ENCODE measurements at regions not wholly inside any gene's neighbourhood (a gene's known extent, or its start where the extent isn't known, plus 50 kb on each side); places are given as distances from the start of the nearest gene placed in this dataset.

- TF ChIP-seq ZNF274 (IDR thresholded peaks at IDR 0.05; ENCODE audit: low read depth, low read length) = no peak
- H3K4me3 ChIP-seq (ENCODE audit: low read length) = no peak overlapping the region
Observed at GRCh38 chr15:38672814-38673670, 108.4 kb upstream of the RASGRP1 start.

GRCh38 chr15:38674448-38674847 is 109.8 kb upstream of the RASGRP1 start:
- no peak overlapping the region for H3K4me3 ChIP-seq (ENCODE audit: low read length)
- no peak for TF ChIP-seq ZNF274 (IDR thresholded peaks at IDR 0.05; ENCODE audit: low read depth, low read length)

DNA sequence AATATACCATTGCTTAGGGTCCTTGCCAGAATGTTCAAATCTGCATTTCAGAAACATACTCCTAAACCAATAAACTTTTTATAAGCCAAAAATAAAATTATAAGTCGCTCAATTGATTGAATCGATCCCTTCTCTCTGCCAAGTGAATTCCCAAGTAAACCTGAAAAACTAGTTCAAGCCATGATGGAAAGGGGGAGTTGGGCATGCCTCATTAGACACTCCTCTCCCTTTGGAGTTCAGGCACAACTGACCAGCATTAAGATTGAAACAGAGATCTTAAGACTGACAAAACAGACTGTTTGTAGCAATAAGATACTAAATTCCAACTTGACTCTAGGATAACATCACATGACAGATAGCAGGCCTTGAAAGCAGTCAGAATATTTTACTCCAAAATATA is 113.7 kb upstream of the RASGRP1 start:
- no peak overlapping the region for H3K4me3 ChIP-seq (ENCODE audit: low read length)
- TF ChIP-seq ZNF274 (IDR thresholded peaks at IDR 0.05; ENCODE audit: low read depth, low read length) = no peak

DNA sequence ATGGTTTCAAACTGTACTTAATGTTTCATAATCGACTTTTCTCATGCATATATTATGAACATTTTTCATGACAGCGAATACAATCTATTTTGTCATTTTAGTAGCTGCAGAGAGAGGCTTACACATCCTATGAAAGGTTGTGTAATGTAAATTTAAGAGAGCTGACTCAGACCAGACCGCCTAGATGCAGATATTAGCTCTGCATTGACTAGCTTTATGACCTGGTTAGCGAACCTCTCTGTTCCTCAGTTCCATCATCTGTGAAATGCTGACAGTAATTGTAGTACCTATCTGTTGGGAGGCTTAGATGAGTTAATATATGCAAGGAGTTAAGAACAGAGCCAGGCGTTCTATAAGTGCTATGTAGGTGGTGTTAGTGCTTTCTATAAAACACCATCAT is 116.2 kb upstream of the RASGRP1 start:
- H3K4me3 ChIP-seq (ENCODE audit: low read length) = no peak overlapping the region
- no peak for TF ChIP-seq ZNF274 (IDR thresholded peaks at IDR 0.05; ENCODE audit: low read depth, low read length)

DNA sequence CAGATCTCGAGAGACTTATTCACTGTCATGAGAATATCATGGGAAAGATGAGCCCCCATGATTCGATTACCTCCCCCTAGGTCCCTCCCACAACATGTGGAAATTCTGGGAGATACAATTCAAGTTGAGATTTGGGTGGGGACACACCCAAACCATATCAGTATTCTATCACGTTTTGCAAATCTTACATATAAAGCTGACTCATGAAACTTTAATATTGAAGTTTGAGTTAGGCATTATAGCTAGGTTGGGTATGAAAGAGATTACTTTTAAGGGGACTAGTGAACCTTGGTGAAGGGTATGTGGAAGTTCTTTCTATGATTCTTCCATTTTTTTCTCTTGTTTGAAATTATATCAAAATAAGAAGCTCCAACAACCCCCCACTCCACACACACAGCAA is 117.7 kb upstream of the RASGRP1 start:
- TF ChIP-seq ZNF274 (IDR thresholded peaks at IDR 0.05; ENCODE audit: low read depth, low read length) = no peak
- H3K4me3 ChIP-seq (ENCODE audit: low read length) = no peak overlapping the region

DNA sequence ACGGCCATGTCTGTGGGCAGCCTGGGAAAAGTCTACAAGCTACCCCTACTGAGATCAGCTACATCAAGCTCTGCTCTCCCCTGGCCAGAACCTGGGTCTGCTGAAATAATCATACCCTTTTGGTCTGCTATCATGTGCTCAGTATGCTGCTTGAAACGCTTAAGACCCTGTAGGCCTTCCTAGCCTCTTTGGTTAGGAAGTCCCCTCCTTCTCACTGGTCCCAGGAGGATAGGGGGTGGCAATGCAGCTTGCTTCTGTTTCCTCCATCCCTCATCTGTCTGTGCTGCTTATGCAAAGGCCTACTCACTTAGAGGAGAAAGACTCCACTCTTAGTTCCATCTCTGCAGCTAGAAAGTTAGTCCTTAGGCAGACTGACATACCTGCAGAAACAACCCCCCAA is 118.2 kb upstream of the RASGRP1 start:
- no peak overlapping the region for H3K4me3 ChIP-seq (ENCODE audit: low read length)

DNA sequence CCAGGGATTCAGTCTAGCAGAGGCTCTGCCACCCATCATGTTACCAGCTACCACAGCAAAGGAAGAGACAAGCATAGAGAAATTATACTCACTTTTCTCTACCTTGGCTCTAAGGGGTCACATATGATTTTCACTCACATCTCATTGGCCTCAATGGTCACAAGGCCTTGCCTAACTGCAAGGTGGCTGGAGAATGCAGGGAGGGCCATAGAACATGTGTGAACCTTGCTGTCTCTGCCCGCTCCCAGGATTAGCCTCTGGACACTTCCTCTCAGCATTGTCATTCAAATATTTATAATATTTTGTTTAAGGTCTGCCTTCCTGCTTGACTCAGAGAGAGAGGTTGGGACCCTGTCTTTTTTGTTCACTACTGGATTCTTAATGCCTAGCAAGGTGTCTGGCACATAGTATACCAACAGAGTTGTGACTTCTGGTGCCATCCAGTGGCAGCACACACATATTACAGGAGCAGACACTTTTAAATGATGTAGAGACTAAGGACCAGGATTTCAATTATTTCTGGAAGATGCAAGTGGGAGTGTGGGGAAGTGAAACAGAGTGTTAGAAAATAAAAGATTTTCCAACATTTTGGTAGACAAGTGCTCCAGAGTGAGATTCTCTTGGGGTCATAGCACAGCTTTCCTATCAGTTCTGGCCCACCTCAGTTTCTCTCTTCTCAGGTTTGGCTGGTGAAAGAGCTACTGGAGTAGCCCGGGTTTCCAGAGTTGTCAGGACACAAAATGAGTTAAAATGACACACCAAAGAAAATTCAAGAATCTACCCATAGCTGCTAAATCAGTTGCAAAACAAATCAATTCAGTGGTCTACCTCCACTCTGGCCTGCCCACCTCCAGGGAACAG is 119.0 kb upstream of the RASGRP1 start:
- no peak for TF ChIP-seq ZNF274 (IDR thresholded peaks at IDR 0.05; ENCODE audit: low read depth, low read length)
- no peak overlapping the region for H3K4me3 ChIP-seq (ENCODE audit: low read length)

More for the DNA sequence above, 118.2 kb upstream of the RASGRP1 start:
- TF ChIP-seq ZNF274 (IDR thresholded peaks at IDR 0.05; ENCODE audit: low read depth, low read length) = no peak

GRCh38 chr15:38684440-38685010 is 119.9 kb upstream of the RASGRP1 start:
- H3K4me3 ChIP-seq (ENCODE audit: low read length) = no peak overlapping the region
- TF ChIP-seq ZNF274 (IDR thresholded peaks at IDR 0.05; ENCODE audit: low read depth, low read length) = no peak

DNA sequence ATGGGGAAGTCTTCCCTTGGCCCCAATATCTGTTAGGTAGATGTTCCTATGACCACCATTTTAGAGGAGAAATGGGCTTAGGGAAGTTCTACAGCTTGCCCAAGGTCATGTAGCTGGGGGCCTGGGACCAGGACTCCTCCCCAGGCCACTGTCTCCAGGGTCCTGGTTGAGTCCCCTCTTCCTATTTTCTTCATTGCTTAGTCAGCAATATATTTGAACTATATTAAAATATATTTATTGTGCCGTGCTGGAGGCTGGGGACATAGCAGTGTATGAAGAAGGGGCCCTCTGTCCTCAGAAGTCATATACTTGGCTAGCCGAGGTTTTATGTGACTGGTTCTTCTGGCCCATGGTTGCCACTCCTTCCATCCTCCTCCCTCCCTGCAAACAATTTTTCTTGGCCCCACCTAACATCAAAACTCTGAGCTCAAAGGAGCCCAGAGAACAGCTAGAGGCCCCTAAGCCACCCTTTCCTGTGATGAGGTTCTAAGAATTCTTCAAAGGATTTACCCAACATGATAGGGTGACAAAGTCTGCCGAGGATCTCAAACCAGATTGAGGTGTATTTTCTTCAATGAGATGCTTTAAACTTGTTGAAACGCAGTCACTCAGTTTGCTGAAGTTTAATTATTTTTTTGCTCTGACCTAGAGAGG is 121.2 kb upstream of the RASGRP1 start:
- no peak for TF ChIP-seq ZNF274 (IDR thresholded peaks at IDR 0.05; ENCODE audit: low read depth, low read length)
- no peak overlapping the region for H3K4me3 ChIP-seq (ENCODE audit: low read length)

GRCh38 chr15:38687340-38687739 is 122.7 kb upstream of the RASGRP1 start:
- no peak for TF ChIP-seq ZNF274 (IDR thresholded peaks at IDR 0.05; ENCODE audit: low read depth, low read length)

DNA sequence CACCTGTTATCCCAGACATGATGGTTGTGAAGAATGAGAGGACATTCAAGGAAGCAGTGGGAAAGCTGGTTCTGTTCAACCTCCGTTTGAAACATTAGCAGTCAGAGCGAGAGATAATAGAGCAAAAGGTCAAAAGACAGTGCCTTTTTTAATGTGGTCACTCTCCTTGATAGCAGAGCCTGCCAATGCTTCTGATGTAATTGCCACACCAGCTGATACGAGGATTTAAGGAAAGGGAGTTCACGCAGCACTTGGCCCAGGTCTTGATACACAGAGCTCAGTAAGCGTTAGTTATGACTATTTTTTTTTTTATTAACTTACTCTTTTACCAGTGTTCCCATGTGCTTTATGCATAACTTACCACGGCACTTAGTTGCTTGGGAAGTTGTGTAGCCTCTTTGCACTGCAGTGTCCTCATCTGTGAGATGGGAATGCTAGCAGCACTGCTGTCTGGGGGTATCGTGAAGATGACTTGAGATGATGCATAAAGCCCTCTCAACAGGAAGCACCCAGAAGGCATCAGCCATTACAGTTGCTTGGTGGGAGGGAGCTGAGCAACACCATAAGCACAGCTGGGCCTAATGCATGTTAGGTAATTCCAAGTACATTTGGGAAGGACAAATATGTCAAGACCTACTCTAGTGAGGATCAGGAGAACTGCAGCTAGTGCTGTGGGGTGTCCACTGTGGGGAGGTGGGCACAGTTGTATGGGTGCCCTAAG is 123.3 kb upstream of the RASGRP1 start:
- no peak overlapping the region for H3K4me3 ChIP-seq (ENCODE audit: low read length)
- no peak for TF ChIP-seq ZNF274 (IDR thresholded peaks at IDR 0.05; ENCODE audit: low read depth, low read length)

More at GRCh38 chr15:38687340-38687739, 122.7 kb upstream of the RASGRP1 start:
- no peak overlapping the region for H3K4me3 ChIP-seq (ENCODE audit: low read length)

GRCh38 chr15:38688761-38689160 is 124.1 kb upstream of the RASGRP1 start:
- H3K4me3 ChIP-seq (ENCODE audit: low read length) = no peak overlapping the region
- TF ChIP-seq ZNF274 (IDR thresholded peaks at IDR 0.05; ENCODE audit: low read depth, low read length) = no peak

- no peak overlapping the region for H3K4me3 ChIP-seq (ENCODE audit: low read length)
- no peak for TF ChIP-seq ZNF274 (IDR thresholded peaks at IDR 0.05; ENCODE audit: low read depth, low read length)
Observed at GRCh38 chr15:38689522-38689921, 124.9 kb upstream of the RASGRP1 start.
